ENCODE measurements at regions not wholly inside any gene's neighbourhood (a gene's known extent, or its start where the extent isn't known, plus 50 kb on each side); places are given as distances from the start of the nearest gene placed in this dataset.

DNA sequence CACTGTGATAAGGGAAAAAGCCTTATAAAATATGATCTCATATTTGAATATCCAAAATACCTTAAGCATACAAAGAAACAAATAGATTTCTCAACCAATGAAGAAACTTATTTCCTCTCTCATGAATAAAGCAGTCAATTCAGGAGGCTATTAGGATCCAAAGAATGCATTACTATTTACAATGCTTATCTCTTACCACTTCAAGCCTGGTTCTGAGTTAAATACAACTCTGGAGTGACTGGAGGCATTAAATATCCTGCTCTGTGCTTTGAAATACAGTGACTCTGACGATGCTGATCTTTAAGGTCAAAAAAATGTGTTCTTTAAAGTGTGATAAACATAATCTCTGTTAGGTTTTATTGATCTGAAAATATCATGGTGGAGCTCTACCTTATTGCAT lies 493.2 kb downstream of the ZWINT start:
- no peak overlapping the region for H3K4me3 ChIP-seq
- 65% methylated on average over 1 of the region's 1 CpG for WGBS
- H3K27me3 ChIP-seq = no peaks in the 10 kb centered on the region
- no peak for DNase-seq (ENCODE audit: extremely low spot score)
- no peak overlapping the region for H3K27ac ChIP-seq (replicated peaks in 1 of 4)
- TF ChIP-seq POLR2AphosphoS5 (IDR thresholded peaks at IDR 0.05) (no peak), EP300 (IDR thresholded peaks at IDR 0.05) (no peak), POLR2A (IDR thresholded peaks at IDR 0.05; ENCODE audit: low read depth) (no peak)
- TF ChIP-seq, protein P1, sequence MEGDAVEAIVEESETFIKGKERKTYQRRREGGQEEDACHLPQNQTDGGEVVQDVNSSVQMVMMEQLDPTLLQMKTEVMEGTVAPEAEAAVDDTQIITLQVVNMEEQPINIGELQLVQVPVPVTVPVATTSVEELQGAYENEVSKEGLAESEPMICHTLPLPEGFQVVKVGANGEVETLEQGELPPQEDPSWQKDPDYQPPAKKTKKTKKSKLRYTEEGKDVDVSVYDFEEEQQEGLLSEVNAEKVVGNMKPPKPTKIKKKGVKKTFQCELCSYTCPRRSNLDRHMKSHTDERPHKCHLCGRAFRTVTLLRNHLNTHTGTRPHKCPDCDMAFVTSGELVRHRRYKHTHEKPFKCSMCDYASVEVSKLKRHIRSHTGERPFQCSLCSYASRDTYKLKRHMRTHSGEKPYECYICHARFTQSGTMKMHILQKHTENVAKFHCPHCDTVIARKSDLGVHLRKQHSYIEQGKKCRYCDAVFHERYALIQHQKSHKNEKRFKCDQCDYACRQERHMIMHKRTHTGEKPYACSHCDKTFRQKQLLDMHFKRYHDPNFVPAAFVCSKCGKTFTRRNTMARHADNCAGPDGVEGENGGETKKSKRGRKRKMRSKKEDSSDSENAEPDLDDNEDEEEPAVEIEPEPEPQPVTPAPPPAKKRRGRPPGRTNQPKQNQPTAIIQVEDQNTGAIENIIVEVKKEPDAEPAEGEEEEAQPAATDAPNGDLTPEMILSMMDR (IDR thresholded peaks at IDR 0.05) = no peak
- H3K36me3 ChIP-seq = no peaks in the 10 kb centered on the region
- no peaks in the 10 kb centered on the region for H3K4me1 ChIP-seq
- intact Hi-C loops (cut with DNase I) = no loop called here
- no peaks in the 10 kb centered on the region for H3K9me3 ChIP-seq

DNA sequence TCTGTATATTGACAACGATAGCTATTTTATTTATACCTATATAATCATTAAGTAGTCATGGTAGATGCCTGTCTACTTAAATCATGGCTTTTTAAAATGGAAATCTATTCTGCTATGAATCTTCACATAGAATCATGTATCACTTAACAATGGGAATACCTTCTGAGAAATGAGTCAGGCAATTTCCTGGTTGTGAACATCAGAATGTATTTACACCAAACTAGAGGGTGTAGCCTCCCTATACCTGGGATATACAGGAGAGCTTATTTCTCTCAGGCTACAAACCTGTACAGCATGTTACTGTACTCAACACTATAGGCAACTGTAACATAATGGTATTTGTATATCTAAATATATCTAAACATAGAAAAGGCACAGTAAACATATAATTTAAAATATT lies 502.3 kb downstream of the ZWINT start:
- no peak for DNase-seq (ENCODE audit: extremely low spot score)
- H3K4me1 ChIP-seq = no peaks in the 10 kb centered on the region
- 66% methylated on average over 1 of the region's 1 CpG for WGBS
- H3K36me3 ChIP-seq = no peaks in the 10 kb centered on the region
- H3K27ac ChIP-seq (replicated peaks in 1 of 4) = no peak overlapping the region
- H3K27me3 ChIP-seq = no peaks in the 10 kb centered on the region
- TF ChIP-seq POLR2AphosphoS5 (IDR thresholded peaks at IDR 0.05) (no peak), EP300 (IDR thresholded peaks at IDR 0.05) (no peak)
- no peaks in the 10 kb centered on the region for H3K9me3 ChIP-seq
- intact Hi-C loops (cut with DNase I) = no loop called here
- no peak overlapping the region for H3K4me3 ChIP-seq

DNA sequence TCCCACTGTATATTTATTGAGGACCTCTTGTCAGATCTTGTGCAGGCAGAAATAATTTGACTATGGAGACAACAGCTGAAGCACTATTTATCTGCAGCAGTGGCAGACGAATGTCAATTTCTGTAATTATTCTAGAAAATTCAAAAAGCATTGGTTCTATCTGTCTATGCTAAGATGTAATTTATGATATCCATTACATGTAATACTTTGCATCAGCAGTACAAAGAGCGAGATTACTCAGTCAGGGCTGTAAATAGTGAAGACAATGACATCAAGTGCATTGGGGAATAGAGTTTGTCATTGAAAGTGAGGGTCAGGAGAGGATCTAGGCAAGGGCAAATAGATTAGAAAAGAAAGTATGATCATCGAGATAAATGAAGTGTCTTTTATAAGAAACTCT lies 508.2 kb downstream of the ZWINT start:
- H3K27ac ChIP-seq (replicated peaks in 1 of 4) = no peak overlapping the region
- no peaks in the 10 kb centered on the region for H3K36me3 ChIP-seq
- DNase-seq (ENCODE audit: extremely low spot score) = no peak
- H3K27me3 ChIP-seq = no peaks in the 10 kb centered on the region
- 64% methylated on average over 3 of the region's 3 CpGs for WGBS
- no peaks in the 10 kb centered on the region for H3K9me3 ChIP-seq
- no peaks in the 10 kb centered on the region for H3K4me1 ChIP-seq
- intact Hi-C loops (cut with DNase I) = no loop called here
- TF ChIP-seq, protein P1 (IDR thresholded peaks at IDR 0.05) = no peak
- TF ChIP-seq POLR2A (IDR thresholded peaks at IDR 0.05; ENCODE audit: low read depth) = no peak
- no peak for TF ChIP-seq EP300 (IDR thresholded peaks at IDR 0.05)
- no peak for TF ChIP-seq POLR2AphosphoS5 (IDR thresholded peaks at IDR 0.05)
- H3K4me3 ChIP-seq = no peak overlapping the region

DNA sequence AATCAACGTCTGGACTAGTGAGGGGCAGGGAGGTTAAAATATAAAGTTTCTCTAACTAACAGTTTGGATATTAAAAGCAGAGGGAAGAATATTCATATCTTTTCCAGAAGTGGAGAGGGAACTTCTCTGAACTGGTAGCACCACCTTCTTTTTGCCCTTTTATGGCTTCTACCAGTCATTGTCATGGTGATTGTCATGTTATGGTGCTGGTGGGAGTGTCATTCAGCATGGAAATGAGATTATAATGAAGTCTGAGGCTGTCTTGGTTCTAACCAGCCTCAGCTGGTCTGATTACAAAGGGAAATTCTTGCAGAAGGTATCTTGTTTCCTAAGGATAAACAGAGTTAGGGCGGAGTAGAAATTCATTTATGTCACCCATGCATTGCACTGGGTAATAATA lies 523.8 kb downstream of the ZWINT start:
- H3K36me3 ChIP-seq = no peaks in the 10 kb centered on the region
- no peak for TF ChIP-seq POLR2AphosphoS5 (IDR thresholded peaks at IDR 0.05)
- no peak overlapping the region for H3K27ac ChIP-seq (replicated peaks in 1 of 4)
- H3K9me3 ChIP-seq = no peaks in the 10 kb centered on the region
- no peak overlapping the region for H3K4me3 ChIP-seq
- 80% methylated on average over 2 of the region's 2 CpGs for WGBS
- intact Hi-C loops (cut with DNase I) = no loop called here
- no peaks in the 10 kb centered on the region for H3K4me1 ChIP-seq
- no peak for DNase-seq (ENCODE audit: extremely low spot score)
- H3K27me3 ChIP-seq = no peaks in the 10 kb centered on the region

DNA sequence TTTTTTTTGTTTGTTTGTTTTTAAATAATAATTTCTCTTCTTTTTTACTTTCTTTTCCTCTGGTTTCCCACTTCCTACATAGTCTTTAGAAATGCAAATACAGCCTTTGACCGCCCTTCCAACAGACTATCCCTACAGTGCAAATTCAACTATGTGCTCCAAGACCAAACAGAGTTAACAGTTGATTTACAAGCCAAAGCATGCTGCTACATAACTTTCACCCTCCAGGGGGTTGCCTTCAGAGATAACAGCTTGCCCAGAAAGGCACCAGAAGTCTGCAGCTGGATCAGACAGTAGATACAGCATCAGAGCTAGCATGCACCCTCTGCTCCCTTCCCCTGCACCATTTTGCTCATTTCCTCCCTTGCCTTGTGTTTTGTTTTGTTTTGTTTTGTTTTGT lies 539.0 kb downstream of the ZWINT start:
- Histone ChIP-seq H3K36me3 (no peaks in the 10 kb centered on the region), H3K4me3 (no peak overlapping the region), H3K9me3 (no peaks in the 10 kb centered on the region), H3K27me3 (no peaks in the 10 kb centered on the region), H3K27ac (replicated peaks in 1 of 4) (no peak overlapping the region), H3K4me1 (no peaks in the 10 kb centered on the region)
- TF ChIP-seq POLR2AphosphoS5 (IDR thresholded peaks at IDR 0.05) = no peak
- DNase-seq (ENCODE audit: extremely low spot score) = no peak
- WGBS = 47% methylated on average over 1 of the region's 1 CpG
- intact Hi-C loops (cut with DNase I) = no loop called here

DNA sequence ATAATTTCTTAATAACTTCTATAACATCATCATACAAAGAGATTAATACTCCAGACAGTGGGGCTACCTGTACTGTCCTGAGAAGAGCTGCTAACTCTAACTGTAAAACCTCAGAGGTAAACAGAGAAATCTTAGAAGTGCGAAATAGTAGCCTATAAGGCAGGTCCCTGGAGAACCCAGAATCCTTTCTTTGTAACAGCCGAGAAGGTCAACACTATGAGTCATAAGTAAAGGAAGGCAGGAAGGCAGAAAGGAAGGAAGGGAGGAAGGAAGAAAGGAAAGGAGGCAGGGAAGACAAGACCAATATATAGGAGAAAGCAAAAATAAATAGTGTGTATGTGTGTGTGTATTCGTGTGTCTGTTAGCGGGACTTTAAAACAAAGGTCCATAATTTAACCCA lies 540.6 kb downstream of the ZWINT start:
- H3K9me3 ChIP-seq = no peaks in the 10 kb centered on the region
- no peak for DNase-seq (ENCODE audit: extremely low spot score)
- H3K4me1 ChIP-seq = no peaks in the 10 kb centered on the region
- TF ChIP-seq POLR2A (IDR thresholded peaks at IDR 0.05; ENCODE audit: low read depth) (no peak), POLR2AphosphoS5 (IDR thresholded peaks at IDR 0.05) (no peak), EP300 (IDR thresholded peaks at IDR 0.05) (no peak)
- TF ChIP-seq, protein P1 (IDR thresholded peaks at IDR 0.05) = no peak
- WGBS = 80% methylated on average over 4 of the region's 4 CpGs
- H3K27me3 ChIP-seq = no peaks in the 10 kb centered on the region
- no peak overlapping the region for H3K4me3 ChIP-seq
- no peak overlapping the region for H3K27ac ChIP-seq (replicated peaks in 1 of 4)
- no peaks in the 10 kb centered on the region for H3K36me3 ChIP-seq
- intact Hi-C loops (cut with DNase I) = no loop called here
